Adrenal gland (tissue), 9 donors: ENCODE measurements at regions not wholly inside any gene's neighbourhood (a gene's known extent, or its start where the extent isn't known, plus 50 kb on each side); places are given as distances from the start of the nearest gene placed in this dataset.

Experiments used
- DNase-seq, 7 donors: peaks; one replicate each; pipeline ENCODE4 v3.0.0-alpha.2; 2019 to 2020
- H3K27ac ChIP-seq, 5 donors: fragments of 200-600 bp; sonication (generic) in 4 of 5; 1 replicate in 3 of 5; 2 replicates in 2 of 5; pipeline versions ENCODE4 v1.5.1 to v1.8.0; 2016 to 2020; ENCODE audit warnings: mild to moderate bottlenecking in 1 of 5
- H3K27me3 ChIP-seq: fragments of 200-600 bp; 2 replicates; pipeline ENCODE4 v1.8.0; 2021
- H3K36me3 ChIP-seq, 2 donors: fragments of 200-600 bp; replicated peaks in 1 of 2; 1 replicate in 1 of 2; 2 replicates in 1 of 2; pipeline versions ENCODE4 v1.5.1 to v1.8.0; 2018 to 2022
- H3K4me1 ChIP-seq, 2 donors: fragments of 200-600 bp; replicated peaks in 1 of 2; 1 replicate in 1 of 2; 2 replicates in 1 of 2; pipeline versions ENCODE4 v1.5.1 to v1.8.0; 2018 to 2021
- H3K4me3 ChIP-seq, 4 donors: fragments of 200-600 bp; sonication (generic) in 3 of 4; one replicate each; pipeline ENCODE4 v1.5.1; 2016 to 2018
- H3K9me3 ChIP-seq, 3 donors: fragments of 200-600 bp; sonication (generic) in 1 of 3; replicated peaks in 1 of 3; 1 replicate in 2 of 3; 2 replicates in 1 of 3; pipeline versions ENCODE4 v1.5.1 to v1.8.0; 2016 to 2021
- CTCF ChIP-seq, 6 experiments: fragments of 450-650 bp in 4 of 6; fragments of 200-600 bp in 2 of 6; sonication (generic) in 1 of 6; IDR thresholded peaks; 1 replicate in 5 of 6; 2 replicates in 1 of 6; pipeline versions ENCODE4 v1.5.1 to v1.8.0; 2016 to 2021; ENCODE audit warnings: antibody characterized with exemption in 6 of 6, mild to moderate bottlenecking in 2 of 6, moderate library complexity in 1 of 6
- POLR2A ChIP-seq, 2 donors: fragments of 450-650 bp; IDR thresholded peaks; one replicate each; pipeline ENCODE4 v1.6.1; 2017; ENCODE audit warnings: antibody characterized with exemption in 2 of 2, mild to moderate bottlenecking in 2 of 2, moderate library complexity in 1 of 2
- WGBS, 4 donors: extraction: QIAGEN DNeasy Blood & Tissue Kit in 2 of 4; methylation state at CpG; one replicate each; pipeline versions ENCODE4 v1.1.5 to v1.1.7; 2013 to 2017; 5-methylcytosine and 5-hydroxymethylcytosine counted together
- intact Hi-C, 2 donors: fragments of 100-400 bp; cut with DNase I; formaldehyde crosslinking; loops; one replicate each; pipeline versions ENCODE4 v1.14.1 to v1.15.0; 2022 to 2023
- donor health status: healthy with polysubstance abuse.
- donor health status: Bipolar disorder and iron deficiency.
- donor health status: DM: yes; HTN: yes; CAD: no.
- donor health status: DM: no; HTN: no; CAD: no.
- donor health status: DM: no; HTN: no; CAD: no.

- Histone ChIP-seq H3K36me3 (no peaks in the 10 kb centered on the region), H3K27ac (no peak overlapping the region), H3K4me3 (no peak overlapping the region), H3K4me1 (no peaks in the 10 kb centered on the region), H3K27me3 (no peaks in the 10 kb centered on the region), H3K9me3 (no peaks in the 10 kb centered on the region)
- intact Hi-C loops = no loop called here
- DNase-seq = no peak
- TF ChIP-seq CTCF (IDR thresholded peaks at IDR 0.05) = no peak
- TF ChIP-seq POLR2A (IDR thresholded peaks at IDR 0.05) = no peak
- 80 to 86% (median 82%) methylated on average over 3 of the region's 3 CpGs for WGBS, 4 donors
Observed at GRCh38 chr15:85955501-85956391, 123.9 kb upstream of the AGBL1 start.

- DNase-seq = no peak
- TF ChIP-seq CTCF (IDR thresholded peaks at IDR 0.05) (no peak), POLR2A (IDR thresholded peaks at IDR 0.05) (no peak)
- WGBS, 4 donors = 54 to 80% (median 63%) methylated on average over 2 of the region's 2 CpGs
- Histone ChIP-seq H3K27me3 (no peaks in the 10 kb centered on the region), H3K9me3 (no peaks in the 10 kb centered on the region), H3K27ac (no peak overlapping the region), H3K4me3 (no peak overlapping the region), H3K36me3 (no peaks in the 10 kb centered on the region), H3K4me1 (no peaks in the 10 kb centered on the region)
- intact Hi-C loops = no loop called here
Observed at GRCh38 chr15:85956532-85957275, 123.0 kb upstream of the AGBL1 start.

GRCh38 chr15:85959611-85960010, 120.1 kb upstream of the AGBL1 start:
- intact Hi-C loops = no loop called here

More at GRCh38 chr15:85959611-85960010, 120.1 kb upstream of the AGBL1 start:
- no peaks in the 10 kb centered on the region for H3K9me3 ChIP-seq
- TF ChIP-seq CTCF (IDR thresholded peaks at IDR 0.05) (no peak), POLR2A (IDR thresholded peaks at IDR 0.05) (no peak)
- 76 to 86% (median 81%) methylated on average over 4 of the region's 4 CpGs for WGBS, 4 donors
- DNase-seq = no peak
- no peaks in the 10 kb centered on the region for H3K36me3 ChIP-seq
- no peak overlapping the region for H3K27ac ChIP-seq
- H3K4me1 ChIP-seq = no peaks in the 10 kb centered on the region
- no peaks in the 10 kb centered on the region for H3K27me3 ChIP-seq
- no peak overlapping the region for H3K4me3 ChIP-seq
